ENCODE measurements at regions not wholly inside any gene's neighbourhood (a gene's known extent, or its start where the extent isn't known, plus 50 kb on each side); places are given as distances from the start of the nearest gene placed in this dataset.
"Not testable (repeated sequence)": the region's sequence is repeated elsewhere in the genome, so short reads cannot be mapped to it uniquely, and the experiment has no call there.

- DNase-seq = no peak
Measured at GRCh38 chr9:31104249-31104648, 1280.2 kb upstream of the ACO1 start.

GRCh38 chr9:31112491-31112890 lies 1272.0 kb upstream of the ACO1 start:
- no peak for DNase-seq

GRCh38 chr9:31114346-31114745 lies 1270.1 kb upstream of the ACO1 start:
- DNase-seq = no peak

- no peak for DNase-seq
Measured at GRCh38 chr9:31119890-31120454, 1264.5 kb upstream of the ACO1 start.

- DNase-seq = no peak
Measured at GRCh38 chr9:31124389-31124788, 1260.1 kb upstream of the ACO1 start.

GRCh38 chr9:31135567-31135966 lies 1248.9 kb upstream of the ACO1 start:
- DNase-seq = no peak

- DNase-seq = no peak
Measured at GRCh38 chr9:31136524-31136923, 1247.9 kb upstream of the ACO1 start.

GRCh38 chr9:31137176-31138160 lies 1247.0 kb upstream of the ACO1 start:
- no peak for DNase-seq

GRCh38 chr9:31140316-31140715 lies 1244.1 kb upstream of the ACO1 start:
- no peak for DNase-seq

- DNase-seq = no peak
Measured at GRCh38 chr9:31142456-31142855, 1242.0 kb upstream of the ACO1 start.

- no peak for DNase-seq
Measured at GRCh38 chr9:31144614-31145013, 1239.8 kb upstream of the ACO1 start.

GRCh38 chr9:31146485-31147166 lies 1237.8 kb upstream of the ACO1 start:
- DNase-seq = no peak

- no peak for DNase-seq
Measured at GRCh38 chr9:31153250-31153840, 1231.1 kb upstream of the ACO1 start.

GRCh38 chr9:31166516-31166915 lies 1217.9 kb upstream of the ACO1 start:
- DNase-seq = no peak

- no peak for DNase-seq
Measured at GRCh38 chr9:31168161-31168560, 1216.3 kb upstream of the ACO1 start.

GRCh38 chr9:31174681-31175080 lies 1209.8 kb upstream of the ACO1 start:
- no peak for DNase-seq

- no peak for DNase-seq
Measured at GRCh38 chr9:31183866-31184265, 1200.6 kb upstream of the ACO1 start.

GRCh38 chr9:31185831-31186230 lies 1198.6 kb upstream of the ACO1 start:
- DNase-seq = no peak

- DNase-seq = no peak
Measured at GRCh38 chr9:31188496-31188895, 1195.9 kb upstream of the ACO1 start.

GRCh38 chr9:31210978-31211570 lies 1173.4 kb upstream of the ACO1 start:
- no peak for DNase-seq

GRCh38 chr9:31229976-31230375 lies 1154.5 kb upstream of the ACO1 start:
- not testable (repeated sequence) for DNase-seq

GRCh38 chr9:31232485-31232884 lies 1152.0 kb upstream of the ACO1 start:
- no peak for DNase-seq

GRCh38 chr9:31236344-31236743 lies 1148.1 kb upstream of the ACO1 start:
- DNase-seq = no peak

Measured in NCI-H2107 (cell line).